ENCODE measurements at regions not wholly inside any gene's neighbourhood (a gene's known extent, or its start where the extent isn't known, plus 50 kb on each side); places are given as distances from the start of the nearest gene placed in this dataset.

- Histone ChIP-seq H3K9me3 (no peaks in the 10 kb centered on the region), H3K27ac (no peak overlapping the region), H3K27me3 (no peaks in the 10 kb centered on the region), H3K4me1 (no peaks in the 10 kb centered on the region), H3K36me3 (no peaks in the 10 kb centered on the region), H3K4me3 (no peak overlapping the region)
- in situ Hi-C loops (cut with MboI; ENCODE audit: low pct_ligation_motif_present in 1 of 4, low pct_unique_long_range_greater_than_20kb in 1 of 4, low sequenced_read_pairs in 3 of 4): no loop called here
- no peak for DNase-seq
- WGBS, 2 donors (ENCODE audit: low coverage in 1 of 2): 54 to 56% methylated on average over 2 of the region's 2 CpGs
- intact Hi-C loops (cut with DNase I; ENCODE audit: low total_unique reads): no loop called here
- TF ChIP-seq POLR2A (IDR thresholded peaks at IDR 0.05): no peak
- no peak for TF ChIP-seq CTCF (IDR thresholded peaks at IDR 0.05)
- TF ChIP-seq EP300 (IDR thresholded peaks at IDR 0.05; ENCODE audit: low read depth): no peak
- no peak for TF ChIP-seq POLR2AphosphoS5 (IDR thresholded peaks at IDR 0.05)
Measured at GRCh38 chr13:84774111-84774510, 891.8 kb upstream of the SLITRK1 start.

GRCh38 chr13:84760956-84761355 is 878.7 kb upstream of the SLITRK1 start:
- Histone ChIP-seq H3K9me3 (no peaks in the 10 kb centered on the region), H3K27me3 (no peaks in the 10 kb centered on the region), H3K4me1 (no peaks in the 10 kb centered on the region), H3K4me3 (no peak overlapping the region), H3K36me3 (no peaks in the 10 kb centered on the region), H3K27ac (no peak overlapping the region)
- DNase-seq: no peak
- TF ChIP-seq CTCF (IDR thresholded peaks at IDR 0.05): no peak
- TF ChIP-seq EP300 (IDR thresholded peaks at IDR 0.05; ENCODE audit: low read depth): no peak
- no peak for TF ChIP-seq POLR2A (IDR thresholded peaks at IDR 0.05)
- no peak for TF ChIP-seq POLR2AphosphoS5 (IDR thresholded peaks at IDR 0.05)
- in situ Hi-C loops (cut with MboI; ENCODE audit: low pct_ligation_motif_present in 1 of 4, low pct_unique_long_range_greater_than_20kb in 1 of 4, low sequenced_read_pairs in 3 of 4): no loop called here
- intact Hi-C loops (cut with DNase I; ENCODE audit: low total_unique reads): no loop called here
- 88 to 100% methylated on average over 1 of the region's 1 CpG for WGBS, 2 donors (ENCODE audit: low coverage in 1 of 2)

- H3K9me3 ChIP-seq: no peaks in the 10 kb centered on the region
- no peaks in the 10 kb centered on the region for H3K4me1 ChIP-seq
- intact Hi-C loops (cut with DNase I; ENCODE audit: low total_unique reads): loop anchor here (5.0 kb wide), 1 partner anchor 1132 kb away; no protein-coding TSS in a partner anchor
- no peak for TF ChIP-seq CTCF (IDR thresholded peaks at IDR 0.05)
- no peak for TF ChIP-seq EP300 (IDR thresholded peaks at IDR 0.05; ENCODE audit: low read depth)
- no peak for TF ChIP-seq POLR2AphosphoS5 (IDR thresholded peaks at IDR 0.05)
- no peak for TF ChIP-seq POLR2A (IDR thresholded peaks at IDR 0.05)
- WGBS, 2 donors (ENCODE audit: low coverage in 1 of 2): 41 to 56% methylated on average over 1 of the region's 1 CpG
- in situ Hi-C loops (cut with MboI; ENCODE audit: low pct_ligation_motif_present in 1 of 4, low pct_unique_long_range_greater_than_20kb in 1 of 4, low sequenced_read_pairs in 3 of 4): no loop called here
- no peak overlapping the region for H3K27ac ChIP-seq
- no peak overlapping the region for H3K4me3 ChIP-seq
- DNase-seq: no peak
- no peaks in the 10 kb centered on the region for H3K36me3 ChIP-seq
- H3K27me3 ChIP-seq: no peaks in the 10 kb centered on the region
Measured at GRCh38 chr13:84749126-84749525, 866.9 kb upstream of the SLITRK1 start.

GRCh38 chr13:84745051-84745551 is 862.8 kb upstream of the SLITRK1 start:
- TF ChIP-seq CTCF (IDR thresholded peaks at IDR 0.05) (no peak), POLR2AphosphoS5 (IDR thresholded peaks at IDR 0.05) (no peak), POLR2A (IDR thresholded peaks at IDR 0.05) (no peak), EP300 (IDR thresholded peaks at IDR 0.05; ENCODE audit: low read depth) (no peak)
- Histone ChIP-seq H3K27me3 (no peaks in the 10 kb centered on the region), H3K4me1 (no peaks in the 10 kb centered on the region), H3K4me3 (no peak overlapping the region), H3K9me3 (no peaks in the 10 kb centered on the region), H3K36me3 (no peaks in the 10 kb centered on the region), H3K27ac (no peak overlapping the region)
- 73 to 77% methylated on average over 4 to 5 of the region's 5 CpGs for WGBS, 2 donors (ENCODE audit: low coverage in 1 of 2)
- intact Hi-C loops (cut with DNase I; ENCODE audit: low total_unique reads): loop anchor here (5.0 kb wide), 1 partner anchor 1128 kb away; no protein-coding TSS in a partner anchor
- DNase-seq: no peak
- in situ Hi-C loops (cut with MboI; ENCODE audit: low pct_ligation_motif_present in 1 of 4, low pct_unique_long_range_greater_than_20kb in 1 of 4, low sequenced_read_pairs in 3 of 4): no loop called here
